Activated CD8-positive, alpha-beta memory T cell treated with anti-CD3 and anti-CD28 coated beads for 36 hours (primary cell): ENCODE measurements at regions not wholly inside any gene's neighbourhood (a gene's known extent, or its start where the extent isn't known, plus 50 kb on each side); places are given as distances from the start of the nearest gene placed in this dataset.

ENCODE experiments used
- CTCF ChIA-PET: fragments of 350-600 bp; sonication (Branson Sonifier 250); formaldehyde crosslinking; loops from one replicate; lab custom pipeline; 2021; ENCODE audit warnings: antibody characterized with exemption; lab: Charles Lee
- POLR2A ChIA-PET: fragments of 350-600 bp; sonication (Branson Sonifier 250); formaldehyde crosslinking; loops from one replicate; lab custom pipeline; 2021; ENCODE audit warnings: antibody characterized with exemption; lab: Charles Lee

DNA sequence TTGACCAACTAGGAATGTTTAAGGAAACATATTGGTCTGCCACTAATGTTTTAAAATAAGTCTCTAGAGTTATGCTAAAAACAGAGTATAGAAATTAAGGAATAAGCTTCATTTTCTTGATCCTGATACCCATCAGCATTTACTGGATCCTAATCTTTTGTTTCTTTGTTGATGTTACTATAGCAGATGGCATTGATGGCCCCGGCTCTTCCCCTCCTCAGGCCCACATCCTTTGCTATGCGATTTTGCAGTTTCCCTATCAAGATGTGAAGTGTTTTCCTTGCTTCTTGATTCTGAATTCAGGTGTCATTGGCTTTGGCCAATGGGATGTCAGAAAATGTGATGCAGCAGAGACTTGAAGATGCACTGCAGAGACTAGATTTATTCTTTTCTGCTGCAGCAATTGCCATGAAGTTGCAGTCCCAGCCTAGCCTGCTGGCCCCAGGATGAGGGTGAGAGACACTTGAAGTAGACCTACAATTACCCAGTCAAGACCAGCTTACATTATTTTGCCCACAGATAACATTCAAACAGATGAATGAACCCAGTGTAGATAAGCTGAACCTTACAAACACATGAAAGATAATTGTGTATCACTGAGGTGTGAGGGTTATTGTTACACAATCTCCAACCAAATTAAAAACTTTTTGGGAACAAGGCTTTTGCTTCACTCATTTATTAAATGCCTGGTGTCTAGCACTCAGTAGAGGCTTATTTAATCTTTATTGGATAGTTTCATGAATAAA lies 115.2 kb upstream of the ITGA4 start:
- CTCF ChIA-PET: no interaction called here

DNA sequence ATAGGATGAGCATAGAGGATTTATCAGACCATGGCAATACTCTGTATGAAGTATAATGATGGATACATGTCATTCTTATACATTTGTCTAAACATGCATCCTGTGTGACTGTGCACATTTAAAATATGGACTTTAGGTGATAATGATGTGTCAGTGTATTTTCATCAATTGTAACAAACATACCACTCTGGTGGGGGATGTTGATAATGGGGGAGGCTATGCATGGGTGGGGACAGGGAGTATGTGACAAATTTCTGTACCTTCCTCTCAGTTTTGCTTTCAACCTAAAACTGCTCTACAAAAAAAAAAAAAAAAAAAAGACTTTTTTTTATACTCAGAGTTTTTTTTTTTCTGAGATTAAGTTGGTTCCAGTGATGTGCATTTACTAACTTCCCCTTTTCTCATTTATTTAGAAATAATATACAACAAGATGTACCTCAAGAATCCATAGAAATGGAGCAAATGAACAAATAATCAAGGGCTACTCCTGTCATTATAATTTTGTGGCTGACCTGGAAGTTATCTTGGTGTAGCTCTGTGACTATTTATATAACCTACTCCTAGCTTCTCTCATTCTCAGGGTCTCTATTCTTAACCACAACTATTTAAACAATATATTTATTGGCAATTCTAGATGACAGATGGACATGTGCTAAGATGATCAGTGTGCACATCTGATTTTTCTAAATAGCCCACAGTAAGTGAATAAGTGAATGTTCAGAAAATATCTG lies 108.9 kb upstream of the ITGA4 start:
- POLR2A ChIA-PET: interaction anchor here (0.7 kb wide), 1 partner anchor 24 kb away, joined by 6 read pairs; no protein-coding TSS in a partner anchor

More for the DNA sequence above, 115.2 kb upstream of the ITGA4 start:
- POLR2A ChIA-PET: no interaction called here

DNA sequence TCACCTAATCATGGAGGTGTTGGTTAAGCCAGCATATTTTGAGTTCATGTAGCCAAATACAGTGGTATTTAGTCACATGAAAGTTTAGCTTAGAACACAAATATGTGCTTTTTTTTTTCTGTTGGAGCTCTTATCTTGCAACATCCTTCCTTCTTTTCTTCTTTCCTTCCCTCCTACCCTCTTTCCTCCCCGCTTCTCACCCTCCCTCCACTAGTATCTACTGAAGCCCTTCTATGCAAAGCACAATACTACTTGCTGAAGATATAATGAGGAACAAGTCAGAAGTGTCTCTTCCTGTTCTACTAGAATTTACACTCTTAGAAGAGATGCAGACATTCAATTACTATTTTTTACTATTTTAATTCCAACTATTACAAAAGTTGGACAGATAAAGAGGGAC lies 105.0 kb upstream of the ITGA4 start:
- POLR2A ChIA-PET: no interaction called here
- CTCF ChIA-PET: no interaction called here

More for the DNA sequence above, 108.9 kb upstream of the ITGA4 start:
- CTCF ChIA-PET: no interaction called here

DNA sequence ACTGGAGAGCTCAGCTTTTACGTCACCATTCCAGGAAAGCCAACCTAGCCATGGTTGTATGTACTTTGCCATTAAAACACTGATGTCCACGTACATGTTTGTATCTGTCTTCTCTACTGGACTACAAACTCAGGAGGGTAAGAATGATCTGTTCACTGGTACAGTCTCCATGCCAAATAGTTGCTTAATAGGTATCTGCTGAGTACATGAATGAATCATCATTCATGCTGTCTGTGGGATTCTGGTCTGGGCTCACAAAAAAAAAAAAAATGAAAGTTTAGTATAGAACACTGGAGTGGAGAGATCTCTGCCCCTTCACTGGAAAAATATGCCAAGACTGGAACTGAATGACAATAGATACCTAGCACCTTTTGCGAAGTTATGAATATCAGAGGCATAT lies 102.6 kb upstream of the ITGA4 start:
- ChIA-PET CTCF (no interaction called here), POLR2A (no interaction called here)

DNA sequence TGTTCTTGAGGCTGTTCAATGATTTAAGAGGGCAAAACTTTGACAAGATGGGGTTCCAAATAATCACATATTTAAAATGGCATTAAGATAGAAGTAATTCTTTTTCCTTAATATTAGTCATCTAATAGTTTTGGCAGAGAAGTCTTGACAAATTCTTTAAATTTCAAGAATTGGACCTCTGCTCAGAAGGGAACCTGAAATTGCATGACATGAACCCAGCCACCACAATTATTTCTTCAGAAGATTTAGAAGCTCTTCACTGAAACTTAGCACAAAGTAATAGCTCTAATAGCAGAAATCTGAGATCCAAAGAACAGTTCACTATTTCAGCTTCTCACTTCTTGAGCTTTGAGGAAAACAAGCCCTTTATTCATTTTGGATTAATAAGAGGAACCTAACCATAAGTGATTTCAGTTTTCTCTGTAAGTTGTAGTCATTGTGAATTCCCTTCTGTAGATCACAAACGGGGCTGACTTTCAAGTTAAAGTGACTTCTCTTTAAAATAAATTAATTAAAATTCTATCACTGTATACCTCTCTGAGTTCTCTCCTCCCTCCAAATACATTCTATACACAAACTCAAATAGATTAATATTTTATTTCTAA lies 100.6 kb upstream of the ITGA4 start:
- ChIA-PET POLR2A (no interaction called here), CTCF (no interaction called here)

DNA sequence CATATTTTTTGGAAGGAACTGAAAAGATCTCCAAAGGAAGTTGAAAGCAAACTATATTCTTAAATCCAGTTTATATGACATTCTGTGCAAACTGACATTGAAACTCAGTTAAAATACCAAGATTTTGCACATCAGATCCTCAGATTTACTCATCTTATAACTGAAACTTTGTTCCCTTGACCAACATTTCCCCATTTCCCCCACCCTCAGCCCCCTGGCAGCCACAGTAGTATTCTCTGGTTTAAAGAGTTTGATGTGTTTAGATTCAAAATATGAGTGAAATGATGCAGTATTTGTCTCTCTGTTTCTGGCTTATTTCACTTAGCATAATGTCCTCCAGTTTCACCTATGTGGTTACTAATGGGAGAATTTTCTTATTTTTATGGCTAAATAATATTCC lies 99.2 kb upstream of the ITGA4 start:
- ChIA-PET CTCF (no interaction called here), POLR2A (no interaction called here)

DNA sequence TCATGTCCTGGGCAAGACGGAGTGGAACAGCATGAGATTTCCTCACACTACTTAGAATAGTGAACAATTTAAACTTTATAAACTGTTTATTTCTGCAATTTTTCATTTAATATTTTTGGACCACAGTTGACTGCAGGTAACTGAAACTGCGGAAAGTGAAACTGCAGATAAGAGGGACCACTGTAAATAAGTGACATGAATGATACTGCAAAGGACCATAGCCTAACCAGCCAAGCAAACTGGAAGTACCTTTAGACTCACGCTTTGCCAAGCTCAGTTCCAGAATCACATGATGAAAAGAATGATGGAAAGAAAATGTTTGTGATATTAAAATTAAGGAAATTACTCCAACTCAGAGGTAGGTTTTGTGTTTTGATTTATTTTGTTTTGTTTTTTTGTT lies 94.6 kb upstream of the ITGA4 start:
- POLR2A ChIA-PET: no interaction called here
- CTCF ChIA-PET: no interaction called here

DNA sequence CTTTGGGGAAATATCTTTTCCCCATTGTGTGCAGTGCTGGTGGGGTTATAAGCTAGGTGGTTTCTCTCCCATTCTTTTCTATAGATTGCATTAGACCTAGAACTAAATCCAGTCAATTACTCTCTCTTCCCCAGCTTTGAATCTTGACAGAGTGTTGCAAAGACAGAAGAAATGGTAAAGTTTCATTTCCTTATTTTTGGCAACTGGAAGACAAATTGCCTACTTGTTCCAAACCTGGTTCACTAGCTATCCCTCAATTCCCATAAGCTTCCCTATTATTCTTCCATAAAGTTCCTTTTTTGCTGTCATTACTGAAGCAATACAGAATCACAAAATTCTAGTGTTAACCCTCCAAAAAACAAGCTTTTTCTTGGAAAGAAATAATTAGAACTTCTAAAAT lies 94.0 kb upstream of the ITGA4 start:
- ChIA-PET CTCF (no interaction called here), POLR2A (no interaction called here)

DNA sequence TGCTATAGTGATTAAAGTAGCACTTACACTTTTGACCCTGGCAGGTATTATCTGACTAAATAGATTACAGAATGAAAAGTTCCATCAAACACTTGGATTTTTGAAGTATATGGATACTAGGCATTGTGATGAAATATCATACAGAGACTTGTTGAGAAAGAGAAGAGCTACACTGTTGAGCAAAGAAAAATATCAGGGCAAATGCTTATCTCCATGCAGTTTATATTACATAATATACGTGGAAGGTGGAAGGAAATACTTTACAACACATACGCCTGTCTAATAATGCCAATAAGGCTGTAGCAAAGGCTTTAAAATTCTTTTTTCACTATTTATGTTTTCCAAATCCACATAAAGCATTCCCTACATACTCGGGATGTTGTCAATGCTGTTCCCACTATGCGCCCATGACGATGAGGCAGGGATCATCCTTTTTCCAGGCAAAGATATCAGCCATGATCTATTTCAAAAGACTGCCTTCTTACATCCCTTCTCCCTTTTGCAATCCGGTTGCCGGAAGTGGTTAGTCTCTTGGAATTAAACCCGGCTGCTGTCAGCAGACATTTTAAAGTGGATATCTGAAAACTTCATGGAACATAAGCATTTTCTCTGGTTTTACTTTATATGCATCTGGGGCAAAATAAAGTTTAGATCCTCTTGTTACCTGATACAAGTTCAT lies 92.6 kb upstream of the ITGA4 start:
- POLR2A ChIA-PET: interaction anchor here (0.5 kb wide), 1 partner anchor 185 kb away, joined by 6 read pairs; no protein-coding TSS in a partner anchor
- CTCF ChIA-PET: no interaction called here

DNA sequence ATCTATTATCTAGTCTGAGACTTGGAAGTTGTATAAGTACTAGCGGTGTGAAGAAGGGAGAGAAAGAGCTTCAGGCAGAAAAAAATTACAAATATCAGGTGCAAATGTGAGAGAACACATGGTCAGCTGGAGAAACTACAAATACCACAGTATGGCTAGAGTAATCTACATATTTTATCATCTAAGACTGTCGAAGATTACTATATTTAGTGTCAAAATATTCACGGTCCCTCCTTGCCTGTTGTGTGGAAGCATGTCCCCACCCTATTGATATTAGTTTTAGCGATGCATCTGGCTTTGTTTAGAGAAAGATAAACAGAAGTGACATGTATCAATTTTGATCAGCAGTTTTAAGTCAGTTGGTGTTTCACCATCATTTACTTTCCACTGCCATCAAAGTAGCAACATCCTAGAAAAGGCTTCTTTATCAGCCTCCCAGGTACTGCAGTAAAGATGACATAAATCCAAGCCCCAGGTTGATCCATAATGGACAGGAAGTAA lies 90.5 kb upstream of the ITGA4 start:
- CTCF ChIA-PET: no interaction called here
- POLR2A ChIA-PET: no interaction called here

DNA sequence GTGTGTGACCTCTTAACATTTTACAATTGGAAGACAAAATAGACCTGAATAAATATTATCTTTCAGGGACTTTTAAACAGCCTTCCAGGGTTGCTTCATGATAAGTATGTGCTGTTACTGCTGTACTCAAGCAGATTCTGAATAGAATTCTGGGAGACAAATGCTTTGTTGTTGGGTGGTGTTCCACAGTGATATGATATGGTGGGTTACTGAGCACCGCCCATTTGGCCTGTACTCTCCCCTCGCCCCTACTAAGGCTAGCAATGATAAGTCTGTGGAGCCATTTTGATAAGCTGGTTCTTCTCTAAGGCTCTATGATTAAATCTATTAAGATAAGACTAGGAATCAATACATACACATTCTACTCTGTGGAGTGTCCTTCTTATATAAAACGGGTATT lies 89.8 kb upstream of the ITGA4 start:
- POLR2A ChIA-PET: no interaction called here
- CTCF ChIA-PET: no interaction called here

DNA sequence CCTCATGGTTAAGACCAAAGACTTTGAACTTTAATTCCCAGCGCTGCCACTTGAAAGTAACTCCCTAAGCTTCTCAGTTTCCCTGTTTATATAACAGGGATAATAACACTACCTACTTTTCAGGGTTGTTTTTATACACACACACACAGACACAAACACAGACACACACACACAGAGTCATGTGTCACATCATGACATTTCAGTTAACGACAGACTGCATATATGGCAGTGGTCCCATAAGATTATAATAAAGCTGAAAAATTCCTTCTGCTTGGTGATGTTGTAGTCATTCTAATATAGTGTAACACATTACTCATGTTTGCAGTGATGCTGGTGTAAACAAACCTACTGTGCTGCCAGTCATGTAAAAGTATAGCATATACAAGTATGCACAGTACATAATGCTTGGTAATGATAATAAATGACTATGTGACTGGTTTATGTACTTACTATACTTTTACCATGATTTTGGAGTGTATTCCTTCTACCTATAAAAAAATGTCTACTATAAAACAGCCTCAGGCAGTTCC lies 89.2 kb upstream of the ITGA4 start:
- CTCF ChIA-PET: no interaction called here

DNA sequence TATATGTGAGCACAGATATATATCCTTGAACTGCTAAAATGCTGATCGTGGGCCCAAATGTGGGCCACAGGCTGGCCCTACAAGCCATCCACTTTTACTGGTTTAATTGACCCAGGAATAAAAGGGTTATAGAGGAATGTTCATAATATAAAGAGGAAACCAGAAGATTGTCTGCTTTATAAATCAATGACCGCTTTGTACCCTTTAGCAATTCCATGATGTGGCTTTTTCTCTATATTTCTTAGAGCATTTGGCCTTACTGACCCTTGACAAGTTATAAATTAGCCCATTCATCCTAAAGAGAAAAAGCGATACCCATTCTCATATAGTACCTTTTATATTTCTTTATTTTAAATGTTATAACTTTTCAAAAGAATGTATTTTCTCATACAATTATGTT lies 87.1 kb upstream of the ITGA4 start:
- CTCF ChIA-PET: no interaction called here
- POLR2A ChIA-PET: no interaction called here

More for the DNA sequence above, 89.2 kb upstream of the ITGA4 start:
- POLR2A ChIA-PET: no interaction called here

DNA sequence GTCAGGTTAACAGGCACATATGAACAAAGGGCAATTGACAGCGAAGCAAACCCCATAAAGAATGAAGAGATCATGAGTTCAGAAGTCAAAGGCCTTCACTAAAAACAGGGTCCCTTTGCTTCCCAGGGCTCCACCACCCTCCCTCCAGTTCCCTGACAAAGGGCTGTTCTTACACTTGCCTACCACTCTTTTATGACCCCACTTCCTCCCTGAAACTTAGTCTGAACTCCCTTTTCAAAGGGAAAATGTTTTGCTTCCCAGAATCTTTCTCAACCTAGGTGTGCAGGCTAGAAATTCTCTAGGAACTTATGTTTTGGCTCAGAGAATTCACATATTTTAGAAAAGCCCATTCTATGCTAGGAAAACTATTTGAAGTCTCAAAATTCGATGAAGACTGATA lies 86.0 kb upstream of the ITGA4 start:
- CTCF ChIA-PET: no interaction called here
- POLR2A ChIA-PET: no interaction called here

DNA sequence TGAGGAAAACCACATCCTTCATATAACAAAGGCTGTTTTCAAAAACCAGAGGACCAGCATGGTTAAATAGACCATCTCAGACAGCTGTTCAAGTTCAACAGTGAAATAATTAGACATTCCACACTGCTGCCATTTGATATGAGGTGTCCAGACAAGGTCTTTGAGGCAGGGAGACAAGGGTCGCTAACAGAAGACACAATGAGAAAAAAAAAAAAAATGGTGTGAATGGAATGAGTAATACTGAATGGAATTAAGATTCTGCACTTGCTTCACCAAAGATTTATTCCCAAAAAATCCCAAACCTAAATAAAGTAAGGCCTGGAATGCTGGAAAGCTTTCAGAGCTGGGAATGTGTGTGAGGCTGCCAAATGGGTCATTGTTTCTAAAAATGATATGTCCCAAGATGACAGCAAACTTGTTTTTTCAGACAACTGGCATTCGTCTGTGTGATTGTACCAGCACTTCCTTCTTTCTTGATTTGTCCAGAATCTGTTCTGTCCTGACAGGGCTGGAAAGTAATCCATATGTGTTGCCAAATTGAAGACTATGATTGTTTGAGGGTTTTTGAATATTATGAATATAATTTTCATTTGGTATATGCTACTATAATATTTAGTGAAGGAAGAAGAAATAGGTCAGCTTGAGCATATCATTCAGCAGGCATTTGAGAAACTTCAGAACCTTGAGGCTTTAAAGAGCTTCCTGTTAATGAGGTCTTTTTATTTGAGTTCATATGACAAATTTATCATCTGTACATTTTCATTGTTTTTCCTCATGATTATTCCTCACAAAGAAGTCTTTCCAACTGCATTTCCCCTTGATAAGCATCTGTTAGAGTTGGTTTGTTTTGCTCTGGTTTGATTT lies 85.2 kb upstream of the ITGA4 start:
- ChIA-PET CTCF (no interaction called here), POLR2A (interaction anchor here (0.5 kb wide), 1 partner anchor 24 kb away, joined by 6 read pairs; no protein-coding TSS in a partner anchor)

DNA sequence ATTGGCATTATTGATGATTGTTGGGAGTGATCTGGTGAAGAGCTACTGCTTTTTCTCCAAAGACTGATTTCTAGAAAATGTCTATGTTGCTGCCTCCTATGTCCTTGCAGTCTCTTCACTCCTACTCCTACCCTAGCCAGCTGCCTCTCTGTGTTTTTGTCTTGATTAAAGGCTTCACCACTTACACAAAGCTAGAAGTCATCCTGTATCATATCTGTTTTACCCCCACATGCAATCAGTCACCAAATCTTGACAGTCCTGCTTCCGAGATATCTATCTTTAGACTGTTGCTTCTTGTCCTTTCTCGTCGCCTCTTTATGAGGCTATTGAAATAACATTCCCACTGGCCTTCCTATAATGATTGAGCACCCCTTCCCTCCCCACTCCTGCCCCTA lies 84.5 kb upstream of the ITGA4 start:
- CTCF ChIA-PET: no interaction called here
- POLR2A ChIA-PET: interaction anchor here (0.5 kb wide), 1 partner anchor 25 kb away, joined by 6 read pairs; no protein-coding TSS in a partner anchor

DNA sequence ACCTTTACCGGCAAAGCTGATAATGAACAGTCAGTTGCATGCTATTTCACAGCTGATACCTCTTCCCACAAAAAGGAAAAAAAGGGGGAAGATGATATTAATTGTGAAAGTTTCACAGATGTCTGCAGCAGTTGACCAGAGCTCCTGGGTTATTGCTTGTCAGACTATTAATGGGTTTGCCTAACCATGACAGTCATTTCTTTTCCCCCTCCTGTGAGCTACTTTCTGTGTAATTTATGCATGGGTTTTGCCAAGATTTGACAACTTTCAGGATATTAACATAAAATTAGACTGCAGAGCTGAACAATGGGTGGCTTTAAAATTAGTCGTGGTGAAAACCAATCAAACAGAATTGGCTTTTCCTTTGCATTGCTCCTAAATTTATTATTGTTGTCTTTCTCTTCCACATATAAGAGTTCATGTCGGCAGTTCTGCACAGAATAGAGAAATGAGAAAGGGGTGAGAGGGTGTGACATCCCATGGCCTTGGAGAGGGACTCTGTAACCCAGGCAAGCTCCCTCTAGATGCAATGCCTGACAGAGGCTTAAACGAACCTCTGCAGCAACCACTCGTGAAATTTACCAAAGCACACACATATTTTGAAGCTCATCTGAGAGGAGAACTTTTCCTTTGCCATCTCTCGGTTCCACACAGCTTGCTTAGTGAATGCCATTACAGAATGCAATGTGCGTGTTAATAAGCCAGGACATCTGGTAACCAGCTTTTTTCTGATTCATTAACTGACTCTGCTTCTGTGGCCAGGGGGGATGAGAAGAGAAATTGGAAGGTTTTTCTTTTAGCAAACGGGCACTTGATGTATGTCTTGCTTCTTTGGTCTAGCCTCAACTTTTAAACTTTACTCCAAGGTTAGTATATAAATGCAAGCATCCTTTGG lies 82.2 kb upstream of the ITGA4 start:
- CTCF ChIA-PET: no interaction called here
- POLR2A ChIA-PET: interaction anchor here (0.6 kb wide), 1 partner anchor 214 kb away, joined by 6 read pairs; no protein-coding TSS in a partner anchor

DNA sequence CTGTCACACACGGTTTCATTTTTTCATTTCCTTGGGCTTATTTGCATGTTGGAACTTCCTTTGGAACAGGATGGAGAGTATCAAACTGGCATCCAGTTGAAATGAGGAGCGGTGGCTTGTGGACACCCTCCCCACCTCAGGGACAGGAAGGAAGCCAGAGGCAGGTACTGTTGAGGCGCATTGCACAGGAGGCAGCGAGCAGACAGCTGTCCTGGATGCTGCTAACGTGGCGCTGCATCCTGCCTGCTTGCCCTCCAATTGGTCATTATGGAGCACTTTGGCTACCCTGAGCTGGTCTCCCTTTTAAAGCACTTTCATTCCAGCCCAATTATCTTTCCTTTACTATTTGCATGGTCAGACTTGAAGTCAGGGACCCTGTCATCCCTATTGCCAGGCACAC lies 80.7 kb upstream of the ITGA4 start:
- CTCF ChIA-PET: no interaction called here
- POLR2A ChIA-PET: no interaction called here
